ENCODE measurements at regions not wholly inside any gene's neighbourhood (a gene's known extent, or its start where the extent isn't known, plus 50 kb on each side); places are given as distances from the start of the nearest gene placed in this dataset.

DNA sequence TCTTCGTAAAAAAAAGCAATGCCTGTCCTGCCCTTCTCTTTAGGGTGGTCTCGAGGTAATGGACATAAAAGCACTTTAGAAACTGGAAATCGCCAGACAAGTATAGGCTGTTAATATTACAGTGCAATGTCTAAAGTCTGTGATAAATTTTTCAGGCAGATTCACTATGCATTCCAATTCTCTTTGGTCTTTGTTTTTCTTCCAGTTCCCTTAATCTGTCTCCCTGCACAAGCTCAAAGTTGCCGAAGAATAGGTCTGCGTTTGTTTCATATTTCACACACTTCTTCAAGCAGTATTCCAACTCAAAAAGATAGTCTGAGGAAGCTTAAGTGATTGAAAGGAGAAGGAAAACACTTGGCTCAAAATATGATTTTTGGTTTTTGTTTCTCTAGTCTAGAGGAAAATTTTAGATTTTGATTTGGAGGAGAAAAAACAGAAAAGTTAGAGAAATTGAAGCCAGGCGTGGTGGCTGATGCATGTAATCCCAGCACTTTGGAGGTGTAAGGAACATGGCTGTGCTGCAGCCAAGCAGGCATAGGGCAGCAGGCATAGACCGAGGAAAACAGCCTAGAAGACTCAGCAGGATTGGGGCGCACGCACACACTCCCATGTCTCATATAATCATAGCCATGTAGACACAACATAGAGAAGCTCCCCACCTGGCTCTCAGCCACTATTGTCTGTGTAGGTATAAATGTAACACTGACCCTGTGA is 96.2 kb upstream of the TMPO start:
- DNase-seq (ENCODE audit: low read depth, low spot score) = no peak
- H3K4me3 ChIP-seq (ENCODE audit: low read depth, low read length) = peak overlapping the region; percentile 50
- no peaks in the 10 kb centered on the region for H3K27me3 ChIP-seq (ENCODE audit: control insufficient read depth, insufficient read depth, low read length)
- peak overlapping the region; percentile 80 for H3K27ac ChIP-seq (ENCODE audit: low read depth, low read length)
- no peak for TF ChIP-seq CTCF (IDR thresholded peaks at IDR 0.05; ENCODE audit: low read depth, low read length)
- CTCF ChIA-PET = interaction anchor here (0.6 to 4.5 kb wide), 9 partner anchors 9 to 579 kb away, joined by 3 to 62 read pairs (median 12); no protein-coding TSS in a partner anchor
- no peaks in the 10 kb centered on the region for H3K9me3 ChIP-seq (ENCODE audit: control insufficient read depth, insufficient read depth, low read length)
- POLR2A ChIA-PET = interaction anchor here (1.0 kb wide), 1 partner anchor 172 kb away, joined by 3 read pairs; no protein-coding TSS in a partner anchor

DNA sequence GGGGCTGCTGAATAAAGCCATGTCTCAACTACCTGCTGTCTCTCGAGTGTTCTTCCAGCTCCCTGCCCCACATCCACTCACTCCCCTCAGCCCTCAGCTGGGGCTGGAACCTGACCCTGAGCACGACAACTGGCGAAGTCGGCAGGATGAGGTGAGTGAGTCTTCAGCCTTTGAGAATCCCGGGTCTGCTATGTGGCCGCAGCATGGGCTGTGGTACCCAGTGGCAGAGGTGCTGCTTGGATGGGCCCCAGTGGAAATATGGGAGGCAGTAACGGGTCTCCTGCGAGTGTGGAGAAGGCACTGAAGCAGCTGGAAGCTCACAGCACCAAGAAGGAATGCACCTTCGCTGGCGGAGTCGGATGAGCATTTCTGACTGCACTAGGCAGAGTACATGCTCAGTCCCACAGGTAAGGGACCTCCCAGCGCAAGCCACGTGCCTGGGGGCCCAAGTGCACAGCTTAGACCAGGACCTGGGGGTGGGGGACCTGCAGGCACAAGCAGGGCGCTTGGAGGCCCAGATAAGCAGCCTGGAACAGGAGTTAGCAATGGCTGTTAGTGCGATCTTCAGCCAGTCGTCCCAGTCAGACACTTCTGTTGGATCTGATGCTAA is 95.5 kb upstream of the TMPO start:
- Histone ChIP-seq H3K9me3 (ENCODE audit: control insufficient read depth, insufficient read depth, low read length) (no peaks in the 10 kb centered on the region), H3K27me3 (ENCODE audit: control insufficient read depth, insufficient read depth, low read length) (no peaks in the 10 kb centered on the region), H3K4me3 (ENCODE audit: low read depth, low read length) (no peak overlapping the region), H3K27ac (ENCODE audit: low read depth, low read length) (no peak overlapping the region)
- POLR2A ChIA-PET = no interaction called here
- DNase-seq (ENCODE audit: low read depth, low spot score) = no peak
- CTCF ChIA-PET = interaction anchor here (3.9 to 4.5 kb wide), 2 partner anchors 22 to 113 kb away, joined by 29 to 62 read pairs; no protein-coding TSS in a partner anchor
- TF ChIP-seq CTCF (IDR thresholded peaks at IDR 0.05; ENCODE audit: low read depth, low read length) = no peak

GRCh38 chr12:98420461-98420860 is 94.9 kb upstream of the TMPO start:
- CTCF ChIA-PET = no interaction called here
- no peak for DNase-seq (ENCODE audit: low read depth, low spot score)
- H3K27ac ChIP-seq (ENCODE audit: low read depth, low read length) = no peak overlapping the region
- no peaks in the 10 kb centered on the region for H3K27me3 ChIP-seq (ENCODE audit: control insufficient read depth, insufficient read depth, low read length)
- H3K4me3 ChIP-seq (ENCODE audit: low read depth, low read length) = no peak overlapping the region
- POLR2A ChIA-PET = no interaction called here
- TF ChIP-seq CTCF (IDR thresholded peaks at IDR 0.05; ENCODE audit: low read depth, low read length) = no peak
- no peaks in the 10 kb centered on the region for H3K9me3 ChIP-seq (ENCODE audit: control insufficient read depth, insufficient read depth, low read length)

- POLR2A ChIA-PET = no interaction called here
- Histone ChIP-seq H3K27ac (ENCODE audit: low read depth, low read length) (no peak overlapping the region), H3K4me3 (ENCODE audit: low read depth, low read length) (no peak overlapping the region), H3K27me3 (ENCODE audit: control insufficient read depth, insufficient read depth, low read length) (no peaks in the 10 kb centered on the region), H3K9me3 (ENCODE audit: control insufficient read depth, insufficient read depth, low read length) (no peaks in the 10 kb centered on the region)
- DNase-seq (ENCODE audit: low read depth, low spot score) = no peak
- CTCF ChIA-PET = no interaction called here
- TF ChIP-seq CTCF (IDR thresholded peaks at IDR 0.05; ENCODE audit: low read depth, low read length) = no peak
These were observed 94.1 kb upstream of the TMPO start for GRCh38 chr12:98421316-98421715.

- Histone ChIP-seq H3K27me3 (ENCODE audit: control insufficient read depth, insufficient read depth, low read length) (no peaks in the 10 kb centered on the region), H3K4me3 (ENCODE audit: low read depth, low read length) (no peak overlapping the region), H3K9me3 (ENCODE audit: control insufficient read depth, insufficient read depth, low read length) (no peaks in the 10 kb centered on the region), H3K27ac (ENCODE audit: low read depth, low read length) (no peak overlapping the region)
- POLR2A ChIA-PET = no interaction called here
- DNase-seq (ENCODE audit: low read depth, low spot score) = no peak
- TF ChIP-seq CTCF (IDR thresholded peaks at IDR 0.05; ENCODE audit: low read depth, low read length) = no peak
- CTCF ChIA-PET = no interaction called here
These were observed 93.0 kb upstream of the TMPO start for GRCh38 chr12:98422359-98422758.

All from AG04450 (cell line).